ENCODE measurements at regions not wholly inside any gene's neighbourhood (a gene's known extent, or its start where the extent isn't known, plus 50 kb on each side); places are given as distances from the start of the nearest gene placed in this dataset.

DNA sequence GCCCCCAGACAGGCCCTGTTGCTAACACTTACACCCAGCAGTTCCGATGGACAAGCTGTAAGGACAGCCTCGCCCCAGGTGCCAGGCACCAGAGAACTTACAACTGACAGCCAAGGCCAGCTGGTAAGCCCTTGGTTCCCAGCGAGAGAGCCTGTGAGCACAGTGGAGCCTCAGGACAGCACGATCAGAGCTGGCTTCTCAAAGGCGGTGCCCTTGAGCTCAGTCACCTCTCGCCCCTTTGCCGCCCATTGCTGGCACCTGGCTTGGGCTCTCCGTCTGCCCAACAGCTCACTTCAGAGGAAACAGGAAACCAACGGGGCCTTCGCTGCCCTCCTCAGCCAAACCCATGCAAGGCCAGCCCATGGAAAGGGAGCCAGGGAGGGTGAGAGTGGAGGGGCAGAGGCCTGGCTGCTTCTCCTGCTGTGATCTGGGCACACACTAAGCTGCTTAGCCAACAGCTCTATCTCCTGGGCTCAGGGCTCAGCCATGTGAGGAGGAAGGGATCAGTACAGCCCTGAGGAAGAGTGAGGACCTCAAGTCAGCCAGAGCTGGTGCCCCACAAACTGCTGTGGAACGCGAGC is 98.5 kb downstream of the SINHCAF start:
- TF ChIP-seq POLR2A (IDR thresholded peaks at IDR 0.05): no peak
- TF ChIP-seq, protein P1, sequence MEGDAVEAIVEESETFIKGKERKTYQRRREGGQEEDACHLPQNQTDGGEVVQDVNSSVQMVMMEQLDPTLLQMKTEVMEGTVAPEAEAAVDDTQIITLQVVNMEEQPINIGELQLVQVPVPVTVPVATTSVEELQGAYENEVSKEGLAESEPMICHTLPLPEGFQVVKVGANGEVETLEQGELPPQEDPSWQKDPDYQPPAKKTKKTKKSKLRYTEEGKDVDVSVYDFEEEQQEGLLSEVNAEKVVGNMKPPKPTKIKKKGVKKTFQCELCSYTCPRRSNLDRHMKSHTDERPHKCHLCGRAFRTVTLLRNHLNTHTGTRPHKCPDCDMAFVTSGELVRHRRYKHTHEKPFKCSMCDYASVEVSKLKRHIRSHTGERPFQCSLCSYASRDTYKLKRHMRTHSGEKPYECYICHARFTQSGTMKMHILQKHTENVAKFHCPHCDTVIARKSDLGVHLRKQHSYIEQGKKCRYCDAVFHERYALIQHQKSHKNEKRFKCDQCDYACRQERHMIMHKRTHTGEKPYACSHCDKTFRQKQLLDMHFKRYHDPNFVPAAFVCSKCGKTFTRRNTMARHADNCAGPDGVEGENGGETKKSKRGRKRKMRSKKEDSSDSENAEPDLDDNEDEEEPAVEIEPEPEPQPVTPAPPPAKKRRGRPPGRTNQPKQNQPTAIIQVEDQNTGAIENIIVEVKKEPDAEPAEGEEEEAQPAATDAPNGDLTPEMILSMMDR (IDR thresholded peaks at IDR 0.05): no peak
